ENCODE measurements at regions not wholly inside any gene's neighbourhood (a gene's known extent, or its start where the extent isn't known, plus 50 kb on each side); places are given as distances from the start of the nearest gene placed in this dataset.

DNA sequence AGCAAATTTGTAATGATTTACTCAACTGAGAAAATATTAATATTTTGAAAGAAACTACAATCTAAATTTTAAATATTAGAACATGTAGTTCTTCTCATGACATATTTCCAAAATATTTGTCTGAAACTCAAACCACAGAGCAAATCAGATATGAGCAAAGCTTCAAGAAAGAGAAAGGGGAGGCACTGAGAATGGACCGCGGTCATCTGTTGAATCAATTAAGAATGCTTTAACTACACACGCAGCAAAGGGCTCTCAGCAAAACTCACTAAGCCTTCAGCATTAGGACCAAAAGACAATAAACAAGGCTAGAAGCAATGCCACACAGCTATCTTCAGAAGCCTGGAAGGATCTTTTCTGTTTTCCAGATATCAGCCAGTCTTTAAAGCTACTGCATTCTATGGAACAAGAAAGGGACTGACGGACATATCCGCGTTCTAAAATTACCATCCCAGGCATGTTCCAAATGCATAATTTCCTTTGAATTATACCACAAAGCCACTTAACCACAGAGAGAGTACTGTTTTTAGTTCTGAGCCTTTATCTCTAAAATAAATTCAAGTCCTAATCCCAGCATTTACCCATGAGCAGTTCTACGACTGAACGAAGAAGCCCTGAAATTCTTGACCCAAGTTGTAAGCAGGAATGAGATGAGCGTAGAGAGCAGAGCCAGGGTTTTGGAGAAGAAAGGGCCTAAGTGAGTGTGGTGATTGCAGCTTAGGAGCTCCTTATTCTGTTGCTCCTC lies 513.5 kb downstream of the AGTPBP1 start:
- TF ChIP-seq, protein P1, sequence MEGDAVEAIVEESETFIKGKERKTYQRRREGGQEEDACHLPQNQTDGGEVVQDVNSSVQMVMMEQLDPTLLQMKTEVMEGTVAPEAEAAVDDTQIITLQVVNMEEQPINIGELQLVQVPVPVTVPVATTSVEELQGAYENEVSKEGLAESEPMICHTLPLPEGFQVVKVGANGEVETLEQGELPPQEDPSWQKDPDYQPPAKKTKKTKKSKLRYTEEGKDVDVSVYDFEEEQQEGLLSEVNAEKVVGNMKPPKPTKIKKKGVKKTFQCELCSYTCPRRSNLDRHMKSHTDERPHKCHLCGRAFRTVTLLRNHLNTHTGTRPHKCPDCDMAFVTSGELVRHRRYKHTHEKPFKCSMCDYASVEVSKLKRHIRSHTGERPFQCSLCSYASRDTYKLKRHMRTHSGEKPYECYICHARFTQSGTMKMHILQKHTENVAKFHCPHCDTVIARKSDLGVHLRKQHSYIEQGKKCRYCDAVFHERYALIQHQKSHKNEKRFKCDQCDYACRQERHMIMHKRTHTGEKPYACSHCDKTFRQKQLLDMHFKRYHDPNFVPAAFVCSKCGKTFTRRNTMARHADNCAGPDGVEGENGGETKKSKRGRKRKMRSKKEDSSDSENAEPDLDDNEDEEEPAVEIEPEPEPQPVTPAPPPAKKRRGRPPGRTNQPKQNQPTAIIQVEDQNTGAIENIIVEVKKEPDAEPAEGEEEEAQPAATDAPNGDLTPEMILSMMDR (IDR thresholded peaks at IDR 0.05) = no peak
- no peak for TF ChIP-seq EZH2 (IDR thresholded peaks at IDR 0.05; ENCODE audit: borderline replicate concordance, insufficient read depth, low read depth, low read length, poor library complexity, severe bottlenecking)

Data from B cell (primary cell).